ENCODE measurements at regions not wholly inside any gene's neighbourhood (a gene's known extent, or its start where the extent isn't known, plus 50 kb on each side); places are given as distances from the start of the nearest gene placed in this dataset.

DNA sequence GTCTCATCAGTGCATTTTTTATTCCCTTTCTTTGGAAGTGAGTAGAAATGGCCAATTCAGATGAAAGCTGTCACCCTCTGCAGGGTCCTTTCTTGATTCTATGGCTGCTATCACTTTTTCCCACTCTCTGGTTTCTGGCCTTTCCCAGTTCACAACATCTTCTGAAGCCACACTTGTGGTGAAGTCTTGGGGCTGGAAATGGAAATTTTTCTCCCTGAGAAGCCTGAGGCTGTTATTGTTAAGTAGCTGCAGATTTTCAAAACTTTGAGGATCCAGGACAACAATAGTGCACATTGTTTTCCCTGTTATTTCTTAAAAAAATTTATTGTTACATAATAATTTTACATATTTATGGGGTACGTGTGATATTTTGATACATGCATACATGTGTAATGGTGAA, 250.3 kb upstream of the RASGRP1 start:
- no peak for DNase-seq (ENCODE audit: extremely low spot score, unreplicated experiment)
- H3K36me3 Mint-ChIP-seq = no peaks in the 10 kb centered on the region
- TF ChIP-seq, protein P1, sequence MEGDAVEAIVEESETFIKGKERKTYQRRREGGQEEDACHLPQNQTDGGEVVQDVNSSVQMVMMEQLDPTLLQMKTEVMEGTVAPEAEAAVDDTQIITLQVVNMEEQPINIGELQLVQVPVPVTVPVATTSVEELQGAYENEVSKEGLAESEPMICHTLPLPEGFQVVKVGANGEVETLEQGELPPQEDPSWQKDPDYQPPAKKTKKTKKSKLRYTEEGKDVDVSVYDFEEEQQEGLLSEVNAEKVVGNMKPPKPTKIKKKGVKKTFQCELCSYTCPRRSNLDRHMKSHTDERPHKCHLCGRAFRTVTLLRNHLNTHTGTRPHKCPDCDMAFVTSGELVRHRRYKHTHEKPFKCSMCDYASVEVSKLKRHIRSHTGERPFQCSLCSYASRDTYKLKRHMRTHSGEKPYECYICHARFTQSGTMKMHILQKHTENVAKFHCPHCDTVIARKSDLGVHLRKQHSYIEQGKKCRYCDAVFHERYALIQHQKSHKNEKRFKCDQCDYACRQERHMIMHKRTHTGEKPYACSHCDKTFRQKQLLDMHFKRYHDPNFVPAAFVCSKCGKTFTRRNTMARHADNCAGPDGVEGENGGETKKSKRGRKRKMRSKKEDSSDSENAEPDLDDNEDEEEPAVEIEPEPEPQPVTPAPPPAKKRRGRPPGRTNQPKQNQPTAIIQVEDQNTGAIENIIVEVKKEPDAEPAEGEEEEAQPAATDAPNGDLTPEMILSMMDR (conservative IDR thresholded peaks at IDR 0.05) = no peak
- H3K27me3 Mint-ChIP-seq = peaks cover 24% of the 10 kb centered on the region
- no peaks in the 10 kb centered on the region for H3K9me3 Mint-ChIP-seq
- H3K27ac Mint-ChIP-seq = no peak overlapping the region
- peaks cover 7% of the 10 kb centered on the region for H3K4me1 Mint-ChIP-seq (ENCODE audit: unreplicated experiment)
- H3K4me3 Mint-ChIP-seq = no peak overlapping the region

DNA sequence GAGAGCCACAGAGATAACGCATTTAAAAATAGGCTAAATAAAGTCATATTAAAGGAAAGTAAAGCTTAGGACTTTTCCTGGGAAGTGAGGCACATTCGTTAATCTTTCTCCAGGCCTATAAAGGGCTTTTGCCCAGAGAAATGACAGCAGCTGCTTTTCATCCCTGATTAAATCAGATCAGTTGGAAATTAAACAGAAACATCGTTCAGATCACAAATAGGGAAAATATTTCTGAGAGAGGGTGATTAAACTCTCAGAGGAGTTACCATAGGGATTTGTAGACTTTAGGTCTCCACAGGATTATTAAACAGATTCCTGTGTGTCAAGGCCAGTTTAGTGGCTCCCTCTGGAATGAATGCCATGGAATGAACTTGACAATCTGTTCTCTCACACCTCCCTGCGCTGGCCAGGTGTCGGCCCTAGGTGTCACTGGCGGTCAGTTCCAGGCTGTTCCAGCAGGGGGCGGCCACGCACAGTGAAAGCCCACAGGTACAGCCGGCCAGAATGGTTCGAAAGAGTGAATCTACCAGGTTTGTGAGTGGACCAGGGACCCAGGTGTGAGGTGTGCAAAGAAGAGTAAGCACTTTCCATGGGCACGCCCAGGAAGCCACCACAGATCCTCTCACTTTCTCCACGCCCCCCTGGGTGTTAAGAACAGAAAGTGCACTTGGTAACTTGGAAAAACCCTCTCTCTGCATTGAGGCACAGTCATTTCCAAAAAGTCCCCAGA, 253.0 kb upstream of the RASGRP1 start:
- Mint-ChIP-seq H3K36me3 (no peaks in the 10 kb centered on the region), H3K4me1 (ENCODE audit: unreplicated experiment) (peaks cover 12% of the 10 kb centered on the region)

DNA sequence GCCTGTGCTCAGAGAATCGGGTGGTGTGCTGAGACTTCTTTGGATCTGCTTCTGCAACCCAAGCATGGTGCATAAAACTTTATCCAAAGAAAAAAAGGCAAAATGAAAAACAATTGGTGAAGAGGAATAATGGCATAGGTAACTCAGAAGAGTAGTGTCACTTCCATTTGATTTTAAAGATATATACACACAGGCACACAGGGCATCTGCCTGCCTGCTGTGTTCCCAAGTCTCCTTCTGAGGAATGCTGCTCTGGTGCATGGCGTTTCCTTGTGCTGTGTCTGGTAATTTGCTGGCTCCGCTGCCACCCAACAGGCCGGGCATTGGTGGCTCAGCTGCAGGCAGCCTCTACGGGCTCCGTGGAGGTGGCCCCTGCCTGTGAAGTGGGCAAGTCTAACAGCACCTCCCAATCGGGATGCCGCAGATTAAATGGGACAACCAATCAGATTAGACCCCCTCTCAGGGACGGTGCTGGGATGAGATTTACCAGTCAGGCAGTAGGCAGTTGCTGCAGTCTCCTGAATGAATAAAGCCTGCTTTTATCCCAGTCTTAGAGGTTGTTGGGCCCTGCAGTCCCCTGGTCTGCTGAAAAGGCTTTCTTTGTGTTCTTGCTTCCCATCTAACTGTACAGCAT, 253.7 kb upstream of the RASGRP1 start:
- Mint-ChIP-seq H3K27ac (no peak overlapping the region), H3K4me1 (ENCODE audit: unreplicated experiment) (peaks cover 12% of the 10 kb centered on the region), H3K9me3 (no peaks in the 10 kb centered on the region)

More for the DNA sequence above, 253.0 kb upstream of the RASGRP1 start:
- DNase-seq (ENCODE audit: extremely low spot score, unreplicated experiment) = peak; percentile 89
- TF ChIP-seq, protein P1 (conservative IDR thresholded peaks at IDR 0.05) = peak; percentile 100
- Mint-ChIP-seq H3K9me3 (no peaks in the 10 kb centered on the region), H3K27ac (no peak overlapping the region), H3K27me3 (peaks cover 33% of the 10 kb centered on the region), H3K4me3 (no peak overlapping the region)

DNA sequence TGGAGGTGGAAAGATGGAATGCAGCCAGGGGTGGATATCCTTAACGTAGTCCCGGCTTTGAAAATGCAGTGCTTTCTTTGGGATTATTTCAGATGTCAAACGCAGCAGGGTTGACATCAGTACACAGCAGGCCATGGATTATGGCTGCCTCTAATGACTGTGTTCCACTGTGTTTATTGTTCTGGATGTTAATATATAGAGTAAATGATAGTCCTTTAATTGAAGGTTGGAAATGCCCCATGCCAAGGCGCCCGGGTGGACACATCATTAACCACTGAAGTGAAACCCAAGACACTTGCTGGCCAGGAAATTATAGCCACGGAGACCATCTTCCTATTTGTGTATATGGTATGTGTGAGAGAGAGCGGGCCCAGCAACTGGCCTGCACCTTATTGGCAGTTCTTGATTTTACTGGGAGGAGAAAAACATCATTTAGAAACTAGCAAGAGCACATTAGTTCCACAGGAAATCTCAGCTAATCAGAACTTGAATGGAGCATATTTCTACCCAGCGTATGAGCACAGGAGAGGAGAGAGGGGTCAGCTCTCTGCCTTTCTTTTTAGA, 254.9 kb upstream of the RASGRP1 start:
- no peaks in the 10 kb centered on the region for H3K9me3 Mint-ChIP-seq
- H3K27me3 Mint-ChIP-seq = peaks cover 38% of the 10 kb centered on the region
- peaks cover 12% of the 10 kb centered on the region for H3K4me1 Mint-ChIP-seq (ENCODE audit: unreplicated experiment)
- no peaks in the 10 kb centered on the region for H3K36me3 Mint-ChIP-seq
- no peak overlapping the region for H3K27ac Mint-ChIP-seq
- DNase-seq (ENCODE audit: extremely low spot score, unreplicated experiment) = no peak
- TF ChIP-seq, protein P1 (conservative IDR thresholded peaks at IDR 0.05) = no peak
- H3K4me3 Mint-ChIP-seq = no peak overlapping the region

More for the DNA sequence above, 253.7 kb upstream of the RASGRP1 start:
- H3K4me3 Mint-ChIP-seq = no peak overlapping the region
- no peak for DNase-seq (ENCODE audit: extremely low spot score, unreplicated experiment)
- H3K36me3 Mint-ChIP-seq = no peaks in the 10 kb centered on the region
- TF ChIP-seq, protein P1 (conservative IDR thresholded peaks at IDR 0.05) = no peak
- peaks cover 38% of the 10 kb centered on the region for H3K27me3 Mint-ChIP-seq

DNA sequence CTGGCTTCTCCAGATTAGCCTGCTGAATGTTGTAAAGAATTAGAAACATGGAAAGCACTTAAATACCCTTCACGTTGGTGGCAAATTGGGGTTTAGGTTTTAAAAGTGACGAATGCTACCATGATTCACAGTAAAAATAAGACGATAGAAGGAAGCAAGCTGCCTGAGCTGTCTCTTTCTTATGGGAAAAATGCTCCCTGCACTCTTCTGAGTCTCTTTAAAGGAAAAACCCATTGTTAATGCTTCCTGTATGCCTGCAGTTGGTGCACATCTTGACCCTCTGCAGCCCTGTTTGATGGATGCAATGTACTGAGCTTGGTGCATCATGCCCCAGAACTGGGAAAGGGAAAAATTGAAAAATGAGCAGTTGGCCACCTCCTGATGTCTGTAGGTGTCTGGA, 258.6 kb upstream of the RASGRP1 start:
- Mint-ChIP-seq H3K27ac (no peak overlapping the region), H3K27me3 (peaks cover 37% of the 10 kb centered on the region), H3K4me1 (ENCODE audit: unreplicated experiment) (peaks cover 24% of the 10 kb centered on the region), H3K4me3 (no peak overlapping the region), H3K9me3 (no peaks in the 10 kb centered on the region), H3K36me3 (no peaks in the 10 kb centered on the region)
- DNase-seq (ENCODE audit: extremely low spot score, unreplicated experiment) = no peak
- TF ChIP-seq, protein P1 (conservative IDR thresholded peaks at IDR 0.05) = no peak
